PC-9 (cell line): ENCODE measurements at regions not wholly inside any gene's neighbourhood (a gene's known extent, or its start where the extent isn't known, plus 50 kb on each side); places are given as distances from the start of the nearest gene placed in this dataset.

Source experiments
- BruUV-seq: library from RNA; stranded (reverse); fragments of 400-500 nt; replicated peaks from 2 replicates; lab custom pipeline; 2021; lab: Mats Ljungman, UMichigan
- CTCF ChIA-PET: fragments of 300-600 bp; sonication (Branson Sonifier 250); formaldehyde crosslinking; loops from one replicate; lab custom pipeline; 2022; ENCODE audit warnings: antibody characterized with exemption; lab: Charles Lee
- POLR2A ChIA-PET: fragments of 300-600 bp; sonication (Branson Sonifier 250); formaldehyde crosslinking; loops from one replicate; lab custom pipeline; 2022; ENCODE audit warnings: antibody characterized with exemption; ENCODE audit not compliant: unreplicated experiment; lab: Charles Lee
- DNase-seq, 2 experiments: peaks; one replicate each; pipeline versions ENCODE4 v3.0.0 to v3.0.0-alpha.2; 2015 to 2022; ENCODE audit warnings: mixed read lengths in 1 of 2
- H2AFZ ChIP-seq: fragments of 200-600 bp; sonication (generic); 2 replicates; pipeline ENCODE4 v1.8.1; 2017; ENCODE audit warnings: antibody characterized with exemption
- H3F3A ChIP-seq: fragments of 200-600 bp; sonication (generic); 2 replicates; pipeline ENCODE4 v1.8.1; 2017; ENCODE audit warnings: antibody characterized with exemption, mild to moderate bottlenecking, low read depth; ENCODE audit not compliant: insufficient read depth
- H3K27ac ChIP-seq: fragments of 200-600 bp; sonication (generic); 2 replicates; pipeline ENCODE4 v1.6.1; 2016; ENCODE audit warnings: mixed run types
- H3K27me3 ChIP-seq: fragments of 200-600 bp; sonication (generic); 2 replicates; pipeline ENCODE4 v1.6.1; 2016; ENCODE audit warnings: low read depth, mixed run types; ENCODE audit not compliant: insufficient read depth
- H3K36me3 ChIP-seq: fragments of 200-600 bp; sonication (generic); 2 replicates; pipeline ENCODE4 v1.6.1; 2016; ENCODE audit warnings: low read depth, mixed run types
- H3K4me1 ChIP-seq: fragments of 200-600 bp; sonication (generic); replicated peaks from 2 replicates; pipeline ENCODE4 v1.6.1; 2016; ENCODE audit warnings: mixed run types; ENCODE audit not compliant: insufficient read depth
- H3K4me2 ChIP-seq: fragments of 200-600 bp; sonication (generic); 2 replicates; pipeline ENCODE4 v1.6.1; 2017; ENCODE audit warnings: mixed run types
- H3K4me3 ChIP-seq: fragments of 200-600 bp; sonication (generic); 2 replicates; pipeline ENCODE4 v1.6.1; 2016; ENCODE audit warnings: mixed run types
- H3K79me2 ChIP-seq: fragments of 200-600 bp; sonication (generic); 2 replicates; pipeline ENCODE4 v1.6.1; 2017; ENCODE audit warnings: low read depth, mixed run types
- H3K9me2 ChIP-seq: fragments of 200-600 bp; sonication (generic); 2 replicates; pipeline ENCODE4 v1.8.1; 2017; ENCODE audit warnings: mild to moderate bottlenecking; ENCODE audit not compliant: insufficient read depth
- H3K9me3 ChIP-seq: fragments of 200-600 bp; sonication (generic); 2 replicates; pipeline ENCODE4 v1.8.1; 2016; ENCODE audit warnings: low read depth; ENCODE audit not compliant: insufficient read depth
- H4K20me1 ChIP-seq: fragments of 200-600 bp; sonication (generic); 2 replicates; pipeline ENCODE4 v1.8.1; 2017; ENCODE audit not compliant: insufficient read depth
- CTCF ChIP-seq: fragments of 200-600 bp; sonication (generic); conservative IDR thresholded peaks from 2 replicates; pipeline ENCODE4 v1.6.1; 2017; ENCODE audit warnings: mixed run types, antibody characterized with exemption, mild to moderate bottlenecking, moderate library complexity
- EZH2 ChIP-seq: fragments of 200-600 bp; sonication (generic); IDR thresholded peaks from 2 replicates; pipeline ENCODE4 v1.8.0; 2017; ENCODE audit warnings: antibody characterized with exemption, low read depth
- intact Hi-C: fragments of 100-400 bp; cut with micrococcal nuclease; formaldehyde crosslinking; loops from one replicate; pipeline ENCODE4 v1.10.0; 2022; ENCODE audit not compliant: unreplicated experiment

GRCh38 chr18:61664419-61665084 is 228.3 kb downstream of the RNF152 start:
- no peaks in the 10 kb centered on the region for H3K79me2 ChIP-seq
- H2AFZ ChIP-seq, result no peak overlapping the region
- no peak overlapping the region for H3K27ac ChIP-seq
- H3K4me2 ChIP-seq, result no peak overlapping the region
- intact Hi-C loops, result no loop called here
- no peaks in the 10 kb centered on the region for H3K4me1 ChIP-seq
- CTCF ChIA-PET, result no interaction called here
- H3K9me2 ChIP-seq, result no peaks in the 10 kb centered on the region
- H4K20me1 ChIP-seq, result no peaks in the 10 kb centered on the region
- H3K9me3 ChIP-seq, result no peaks in the 10 kb centered on the region
- POLR2A ChIA-PET, result no interaction called here
- H3K27me3 ChIP-seq, result no peaks in the 10 kb centered on the region
- BruUV-seq, result no TSS peak
- no peak for DNase-seq
- TF ChIP-seq EZH2, result no peak
- no peak for TF ChIP-seq CTCF
- no peak overlapping the region for H3K4me3 ChIP-seq
- H3K36me3 ChIP-seq, result no peaks in the 10 kb centered on the region
- no peaks in the 10 kb centered on the region for H3F3A ChIP-seq

GRCh38 chr18:61662726-61663125 is 230.1 kb downstream of the RNF152 start:
- intact Hi-C loops, result no loop called here
- Histone ChIP-seq H3K27ac (no peak overlapping the region), H3K36me3 (no peaks in the 10 kb centered on the region), H3K9me2 (no peaks in the 10 kb centered on the region), H4K20me1 (no peaks in the 10 kb centered on the region), H2AFZ (no peak overlapping the region), H3K27me3 (no peaks in the 10 kb centered on the region), H3K4me2 (no peak overlapping the region), H3K9me3 (no peaks in the 10 kb centered on the region), H3K4me1 (no peaks in the 10 kb centered on the region), H3F3A (no peaks in the 10 kb centered on the region), H3K79me2 (no peaks in the 10 kb centered on the region), H3K4me3 (no peak overlapping the region)
- BruUV-seq, result no TSS peak
- CTCF ChIA-PET, result no interaction called here
- TF ChIP-seq EZH2, result no peak
- no peak for TF ChIP-seq CTCF
- POLR2A ChIA-PET, result no interaction called here
- DNase-seq, result no peak

GRCh38 chr18:61658431-61658830 is 234.4 kb downstream of the RNF152 start:
- TF ChIP-seq CTCF (no peak), EZH2 (no peak)
- H3K27ac ChIP-seq, result no peak overlapping the region
- no peaks in the 10 kb centered on the region for H3K9me3 ChIP-seq
- no peak for DNase-seq
- no peak overlapping the region for H2AFZ ChIP-seq
- H3K4me1 ChIP-seq, result no peaks in the 10 kb centered on the region
- ChIA-PET POLR2A (no interaction called here), CTCF (no interaction called here)
- no peaks in the 10 kb centered on the region for H4K20me1 ChIP-seq
- intact Hi-C loops, result loop anchor here (10.0 kb wide), 1 partner anchor 54 kb away; no protein-coding TSS in a partner anchor
- no peaks in the 10 kb centered on the region for H3K9me2 ChIP-seq
- no peak overlapping the region for H3K4me2 ChIP-seq
- no peak overlapping the region for H3K4me3 ChIP-seq
- H3K79me2 ChIP-seq, result no peaks in the 10 kb centered on the region
- no peaks in the 10 kb centered on the region for H3K27me3 ChIP-seq
- H3F3A ChIP-seq, result no peaks in the 10 kb centered on the region
- no peaks in the 10 kb centered on the region for H3K36me3 ChIP-seq
- BruUV-seq, result no TSS peak
